HCT116 (cell line): ENCODE measurements at regions not wholly inside any gene's neighbourhood (a gene's known extent, or its start where the extent isn't known, plus 50 kb on each side); places are given as distances from the start of the nearest gene placed in this dataset.

Experiments
- ATAC-seq: fragments of 200-7000 bp; cut with Tn5 transposase; 2 replicates; pipeline ENCODE4 v1.9.1; 2020; ENCODE audit warnings: mild to moderate bottlenecking, moderate library complexity
- BruUV-seq: library from RNA; stranded (reverse); fragments of 400-500 nt; replicated peaks from 2 replicates; lab custom pipeline; 2021; lab: Mats Ljungman, UMichigan
- CTCF ChIA-PET: fragments of 300-600 bp; sonication (Branson Sonifier 250); formaldehyde crosslinking; loops from one replicate; lab custom pipeline; 2021; ENCODE audit warnings: antibody characterized with exemption; lab: Charles Lee
- POLR2A ChIA-PET: fragments of 300-600, 350-600 bp; sonication (Branson Sonifier 250); formaldehyde crosslinking; loops from one replicate; lab custom pipeline; 2021; ENCODE audit warnings: antibody characterized with exemption; lab: Charles Lee
- RAD21 ChIA-PET, 2 experiments: fragments of 300-600 bp; sonication (Branson Sonifier 250); formaldehyde crosslinking; loops; one replicate each; lab custom pipeline; 2023; ENCODE audit warnings: low total read pairs in 2 of 2; ENCODE audit not compliant: uncharacterized antibody in 2 of 2, unreplicated experiment in 2 of 2, low non-redundant PET in 1 of 2; lab: Charles Lee
- DNase-seq: peaks from one replicate; pipeline ENCODE4 v3.0.0-alpha.2; 2010; ENCODE audit warnings: low read depth, low spot score
- H2AFZ ChIP-seq: fragments of 200-600 bp; shearing (Covaris generic), sonication (generic); 2 replicates; pipeline ENCODE4 v1.6.1; 2017; ENCODE audit warnings: low read depth, mixed run types, mixed read lengths, antibody characterized with exemption, low read length; ENCODE audit not compliant: poor library complexity, severe bottlenecking
- H3K27ac ChIP-seq: 2 replicates; pipeline ENCODE4 v1.5.1; 2012; ENCODE audit warnings: low read depth, low read length
- H3K27me3 ChIP-seq: fragments of 200-600 bp; sonication (generic); 2 replicates; pipeline ENCODE4 v1.6.1; 2016; ENCODE audit warnings: mixed run types, low read length, mixed read lengths; ENCODE audit not compliant: insufficient read depth
- H3K36me3 ChIP-seq, 2 experiments: fragments of 200-500 bp in 1 of 2; fragments of 200-600 bp in 1 of 2; sonication (Bioruptor generic) in 1 of 2; sonication (generic) in 1 of 2; 2 replicates each; pipeline versions ENCODE4 v1.5.1 to v1.6.1; 2014 to 2016; ENCODE audit warnings: low read length in 2 of 2, inconsistent platforms in 1 of 2, mixed read lengths in 1 of 2, mixed run types in 1 of 2; ENCODE audit not compliant: insufficient read depth in 2 of 2, control insufficient read depth in 1 of 2
- H3K4me1 ChIP-seq, 2 experiments: fragments of 200-600 bp in 1 of 2; sonication (generic) in 1 of 2; 2 replicates each; pipeline versions ENCODE4 v1.5.1 to v1.6.1; 2012 to 2017; ENCODE audit warnings: low read length in 2 of 2, inconsistent platforms in 1 of 2, mild to moderate bottlenecking in 1 of 2, mixed read lengths in 1 of 2, mixed run types in 1 of 2, moderate library complexity in 1 of 2; ENCODE audit not compliant: insufficient read depth in 2 of 2, control insufficient read depth in 1 of 2
- H3K4me2 ChIP-seq: fragments of 200-600 bp; sonication (generic); 2 replicates; pipeline ENCODE4 v1.6.1; 2017; ENCODE audit warnings: mixed run types, low read length, mixed read lengths
- H3K4me3 ChIP-seq, 2 experiments: fragments of 200-600 bp in 1 of 2; sonication (generic) in 1 of 2; replicated peaks in 1 of 2; 2 replicates each; pipeline ENCODE4 v1.5.1; 2011 to 2016; ENCODE audit warnings: low read length in 2 of 2, control low read depth in 1 of 2, low read depth in 1 of 2, mild to moderate bottlenecking in 1 of 2, mixed read lengths in 1 of 2, mixed run types in 1 of 2
- H3K79me2 ChIP-seq: fragments of 200-600 bp; sonication (generic); 2 replicates; pipeline ENCODE4 v1.6.1; 2017; ENCODE audit warnings: mild to moderate bottlenecking, mixed run types, low read length, moderate library complexity, mixed read lengths; ENCODE audit not compliant: insufficient read depth
- H3K9ac ChIP-seq: fragments of 200-600 bp; sonication (generic); 2 replicates; pipeline ENCODE4 v1.6.1; 2016; ENCODE audit warnings: low read length, mixed read lengths
- H3K9me2 ChIP-seq: fragments of 200-600 bp; sonication (generic), shearing (Covaris generic); 2 replicates; pipeline ENCODE4 v1.6.1; 2017; ENCODE audit warnings: mixed run types, mild to moderate bottlenecking, moderate library complexity; ENCODE audit not compliant: insufficient read depth
- H3K9me3 ChIP-seq, 2 experiments: fragments of 200-500 bp in 1 of 2; fragments of 200-600 bp in 1 of 2; sonication (Bioruptor generic) in 1 of 2; sonication (generic) in 1 of 2; 2 replicates each; pipeline ENCODE4 v1.6.1; 2014 to 2017; ENCODE audit warnings: low read length in 2 of 2, mixed read lengths in 2 of 2, inconsistent platforms in 1 of 2, low read depth in 1 of 2, mild to moderate bottlenecking in 1 of 2, mixed run types in 1 of 2, moderate library complexity in 1 of 2; ENCODE audit not compliant: control insufficient read depth in 1 of 2, insufficient read depth in 1 of 2
- H4K20me1 ChIP-seq: fragments of 200-600 bp; sonication (generic), shearing (Covaris generic); 2 replicates; pipeline ENCODE4 v1.6.1; 2017; ENCODE audit warnings: mixed run types, mild to moderate bottlenecking, moderate library complexity; ENCODE audit not compliant: insufficient read depth
- CBX3 ChIP-seq: IDR thresholded peaks from 2 replicates; pipeline ENCODE4 v1.6.1; 2012; ENCODE audit warnings: low read depth
- CTCF ChIP-seq, 3 experiments: fragments of 200-600 bp in 1 of 3; sonication (generic) in 1 of 3; IDR thresholded peaks in 2 of 3; conservative IDR thresholded peaks in 1 of 3; 2 replicates each; pipeline ENCODE4 v1.5.1; 2012 to 2017; ENCODE audit warnings: low read depth in 2 of 3, low read length in 2 of 3, antibody characterized with exemption in 1 of 3, borderline replicate concordance in 1 of 3, control low read depth in 1 of 3, mild to moderate bottlenecking in 1 of 3, mixed read lengths in 1 of 3, mixed run types in 1 of 3, moderate library complexity in 1 of 3; ENCODE audit not compliant: insufficient read depth in 1 of 3
- EGR1 ChIP-seq: IDR thresholded peaks from 2 replicates; pipeline ENCODE4 v1.6.1; 2012; ENCODE audit warnings: low read depth
- FOSL1 ChIP-seq: IDR thresholded peaks from 2 replicates; pipeline ENCODE4 v1.6.1; 2012; ENCODE audit warnings: low read depth
- JUND ChIP-seq: IDR thresholded peaks from 2 replicates; pipeline ENCODE4 v1.6.1; 2012
- MAX ChIP-seq: IDR thresholded peaks from 2 replicates; pipeline ENCODE4 v1.6.1; 2012
- POLR2A ChIP-seq: IDR thresholded peaks from 2 replicates; pipeline ENCODE4 v1.7.0; 2011; ENCODE audit warnings: borderline replicate concordance; ENCODE audit not compliant: insufficient read depth, insufficient read length; ENCODE audit errors: extremely low read depth
- RAD21 ChIP-seq: IDR thresholded peaks from 2 replicates; pipeline ENCODE4 v1.6.1; 2012; ENCODE audit warnings: low read depth, mild to moderate bottlenecking
- SP1 ChIP-seq: IDR thresholded peaks from 2 replicates; pipeline ENCODE4 v1.6.1; 2012; ENCODE audit warnings: low read depth
- SRF ChIP-seq: IDR thresholded peaks from 2 replicates; pipeline ENCODE4 v1.6.1; 2012; ENCODE audit warnings: low read depth
- YY1 ChIP-seq: IDR thresholded peaks from 2 replicates; pipeline ENCODE4 v1.6.1; 2011; ENCODE audit warnings: low read length, low read depth, moderate library complexity, mild to moderate bottlenecking; ENCODE audit not compliant: insufficient replicate concordance; ENCODE audit errors: extremely low read depth
- ZFX ChIP-seq: fragments of 450-650 bp; IDR thresholded peaks from 2 replicates; pipeline ENCODE4 v1.6.1; 2017
- intact Hi-C: fragments of 100-400 bp; cut with micrococcal nuclease; formaldehyde crosslinking; loops from 2 replicates; pipeline ENCODE4 v1.10.0; 2022
- TF ChIP-seq, protein P1 (sequence below): IDR thresholded peaks from 2 replicates; pipeline ENCODE4 v1.6.1; 2012; ENCODE audit warnings: low read depth
- TF ChIP-seq, protein P2 (sequence below): IDR thresholded peaks from 2 replicates; pipeline ENCODE4 v1.6.1; 2011; ENCODE audit warnings: mild to moderate bottlenecking, low read length, moderate library complexity; ENCODE audit not compliant: insufficient replicate concordance; ENCODE audit errors: extremely low read depth

DNA sequence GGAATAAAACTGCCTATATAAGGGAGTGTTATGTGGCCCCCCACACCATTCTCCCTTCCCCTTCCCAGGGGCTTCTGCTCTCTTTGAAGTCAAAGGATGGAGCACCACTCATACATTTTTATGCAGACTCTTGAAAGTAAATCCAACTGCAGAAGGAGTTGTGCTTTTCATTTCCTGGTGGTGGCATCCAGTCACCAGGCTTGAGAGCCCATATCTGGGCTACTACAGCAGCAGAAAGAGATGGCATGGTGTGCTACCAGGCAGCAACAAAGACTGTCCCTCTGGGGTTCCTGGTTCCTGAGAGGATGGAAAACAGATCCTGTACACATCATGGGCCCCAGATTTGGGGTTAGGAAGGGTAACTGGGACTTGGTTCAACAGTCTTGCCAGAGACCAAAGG lies 226.4 kb downstream of the CLIC5 start:
- TF ChIP-seq EGR1 (no peak), YY1 (no peak), SP1 (no peak), SRF (no peak), RAD21 (no peak), POLR2A (no peak), FOSL1 (no peak), ZFX (no peak), CTCF (IDR thresholded peaks at IDR 0.05 in 2 of 3, conservative IDR thresholded peaks at IDR 0.05 in 1 of 3; ENCODE audit: borderline replicate concordance in 1 of 3, insufficient read depth in 1 of 3, low read depth in 2 of 3, low read length in 2 of 3) (no peak), MAX (no peak), CBX3 (no peak), JUND (no peak)
- TF ChIP-seq, protein P1, sequence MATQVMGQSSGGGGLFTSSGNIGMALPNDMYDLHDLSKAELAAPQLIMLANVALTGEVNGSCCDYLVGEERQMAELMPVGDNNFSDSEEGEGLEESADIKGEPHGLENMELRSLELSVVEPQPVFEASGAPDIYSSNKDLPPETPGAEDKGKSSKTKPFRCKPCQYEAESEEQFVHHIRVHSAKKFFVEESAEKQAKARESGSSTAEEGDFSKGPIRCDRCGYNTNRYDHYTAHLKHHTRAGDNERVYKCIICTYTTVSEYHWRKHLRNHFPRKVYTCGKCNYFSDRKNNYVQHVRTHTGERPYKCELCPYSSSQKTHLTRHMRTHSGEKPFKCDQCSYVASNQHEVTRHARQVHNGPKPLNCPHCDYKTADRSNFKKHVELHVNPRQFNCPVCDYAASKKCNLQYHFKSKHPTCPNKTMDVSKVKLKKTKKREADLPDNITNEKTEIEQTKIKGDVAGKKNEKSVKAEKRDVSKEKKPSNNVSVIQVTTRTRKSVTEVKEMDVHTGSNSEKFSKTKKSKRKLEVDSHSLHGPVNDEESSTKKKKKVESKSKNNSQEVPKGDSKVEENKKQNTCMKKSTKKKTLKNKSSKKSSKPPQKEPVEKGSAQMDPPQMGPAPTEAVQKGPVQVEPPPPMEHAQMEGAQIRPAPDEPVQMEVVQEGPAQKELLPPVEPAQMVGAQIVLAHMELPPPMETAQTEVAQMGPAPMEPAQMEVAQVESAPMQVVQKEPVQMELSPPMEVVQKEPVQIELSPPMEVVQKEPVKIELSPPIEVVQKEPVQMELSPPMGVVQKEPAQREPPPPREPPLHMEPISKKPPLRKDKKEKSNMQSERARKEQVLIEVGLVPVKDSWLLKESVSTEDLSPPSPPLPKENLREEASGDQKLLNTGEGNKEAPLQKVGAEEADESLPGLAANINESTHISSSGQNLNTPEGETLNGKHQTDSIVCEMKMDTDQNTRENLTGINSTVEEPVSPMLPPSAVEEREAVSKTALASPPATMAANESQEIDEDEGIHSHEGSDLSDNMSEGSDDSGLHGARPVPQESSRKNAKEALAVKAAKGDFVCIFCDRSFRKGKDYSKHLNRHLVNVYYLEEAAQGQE, result no peak
- TF ChIP-seq, protein P2, sequence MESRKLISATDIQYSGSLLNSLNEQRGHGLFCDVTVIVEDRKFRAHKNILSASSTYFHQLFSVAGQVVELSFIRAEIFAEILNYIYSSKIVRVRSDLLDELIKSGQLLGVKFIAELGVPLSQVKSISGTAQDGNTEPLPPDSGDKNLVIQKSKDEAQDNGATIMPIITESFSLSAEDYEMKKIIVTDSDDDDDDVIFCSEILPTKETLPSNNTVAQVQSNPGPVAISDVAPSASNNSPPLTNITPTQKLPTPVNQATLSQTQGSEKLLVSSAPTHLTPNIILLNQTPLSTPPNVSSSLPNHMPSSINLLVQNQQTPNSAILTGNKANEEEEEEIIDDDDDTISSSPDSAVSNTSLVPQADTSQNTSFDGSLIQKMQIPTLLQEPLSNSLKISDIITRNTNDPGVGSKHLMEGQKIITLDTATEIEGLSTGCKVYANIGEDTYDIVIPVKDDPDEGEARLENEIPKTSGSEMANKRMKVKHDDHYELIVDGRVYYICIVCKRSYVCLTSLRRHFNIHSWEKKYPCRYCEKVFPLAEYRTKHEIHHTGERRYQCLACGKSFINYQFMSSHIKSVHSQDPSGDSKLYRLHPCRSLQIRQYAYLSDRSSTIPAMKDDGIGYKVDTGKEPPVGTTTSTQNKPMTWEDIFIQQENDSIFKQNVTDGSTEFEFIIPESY, result no peak
- TF ChIP-seq, all 23 proteins: peak for 0
- ATAC-seq, result no peak
- H3K27ac ChIP-seq, result no peak overlapping the region
- no peaks in the 10 kb centered on the region for H3K9me3 ChIP-seq
- BruUV-seq, result no TSS peak
- ChIA-PET POLR2A (no interaction called here), RAD21 (no interaction called here), CTCF (no interaction called here)
- no peaks in the 10 kb centered on the region for H3K4me1 ChIP-seq
- no peaks in the 10 kb centered on the region for H3K27me3 ChIP-seq
- no peak for DNase-seq
- H4K20me1 ChIP-seq, result no peaks in the 10 kb centered on the region
- H2AFZ ChIP-seq, result no peak overlapping the region
- H3K4me2 ChIP-seq, result no peak overlapping the region
- H3K79me2 ChIP-seq, result no peaks in the 10 kb centered on the region
- no peak overlapping the region for H3K9ac ChIP-seq
- no peaks in the 10 kb centered on the region for H3K36me3 ChIP-seq
- intact Hi-C loops, result no loop called here
- no peaks in the 10 kb centered on the region for H3K9me2 ChIP-seq
- H3K4me3 ChIP-seq, result no peak overlapping the region
